Occipital lobe (tissue), 1 donor: ENCODE measurements at regions not wholly inside any gene's neighbourhood (a gene's known extent, or its start where the extent isn't known, plus 50 kb on each side); places are given as distances from the start of the nearest gene placed in this dataset.
A peak's percentile ranks its signal among the peaks of the same experiment; 100 is the strongest.
"Not testable (repeated sequence)": the region's sequence is repeated elsewhere in the genome, so short reads cannot be mapped to it uniquely, and the experiment has no call there.

Experiments
- DNase-seq: peaks from one replicate; lab custom pipeline; 2025; lab: John Stamatoyannopoulos, UW

DNA sequence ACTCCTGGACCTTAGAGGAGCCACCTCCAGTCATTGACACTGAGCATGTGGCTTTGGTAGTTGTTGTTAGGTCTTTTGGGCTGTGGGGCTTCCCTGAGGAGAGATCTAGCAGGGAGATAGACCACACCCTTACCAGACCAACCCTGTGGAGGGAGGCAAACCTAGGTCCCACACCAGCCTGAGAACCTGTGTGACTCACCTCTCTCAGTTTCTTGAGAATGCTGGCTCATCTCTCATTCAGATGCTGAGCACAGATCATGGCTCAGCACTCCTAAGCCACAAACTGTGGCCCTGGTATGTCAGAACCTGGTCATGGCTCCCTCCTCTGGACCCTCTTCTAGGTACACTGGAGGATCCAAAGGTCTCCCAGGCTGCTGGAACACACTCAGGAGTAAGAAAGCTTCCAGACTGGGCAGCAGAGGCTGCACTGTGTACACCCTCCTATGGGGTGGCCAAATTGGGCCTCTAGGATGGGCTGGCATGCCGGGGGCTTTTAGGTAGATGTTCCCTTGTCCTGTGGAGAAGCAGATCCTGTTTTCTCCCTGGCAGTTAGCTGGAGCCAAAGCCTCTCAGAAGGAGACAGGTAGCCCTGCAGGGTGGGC is 1294.5 kb downstream of the KHDRBS2 start:
- no peak for DNase-seq

DNA sequence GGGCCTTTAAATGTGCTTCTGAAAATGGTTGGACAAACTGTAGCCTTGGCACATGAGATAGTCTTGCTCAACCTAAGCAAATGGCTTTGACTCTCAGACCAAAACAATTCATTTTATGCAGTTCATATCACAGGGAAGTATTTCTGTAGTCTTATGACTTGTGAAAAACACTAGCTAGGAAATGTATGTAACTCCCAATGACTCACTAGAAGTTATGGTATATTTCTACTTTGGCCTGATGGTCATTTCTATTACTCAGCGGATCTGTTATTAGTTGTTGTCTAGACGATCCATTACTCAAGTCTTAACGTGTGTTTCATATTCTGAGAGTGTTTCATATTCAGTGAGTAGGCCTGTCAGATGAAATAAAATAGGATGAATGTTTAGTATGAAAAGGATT is 1333.5 kb downstream of the KHDRBS2 start:
- no peak for DNase-seq

DNA sequence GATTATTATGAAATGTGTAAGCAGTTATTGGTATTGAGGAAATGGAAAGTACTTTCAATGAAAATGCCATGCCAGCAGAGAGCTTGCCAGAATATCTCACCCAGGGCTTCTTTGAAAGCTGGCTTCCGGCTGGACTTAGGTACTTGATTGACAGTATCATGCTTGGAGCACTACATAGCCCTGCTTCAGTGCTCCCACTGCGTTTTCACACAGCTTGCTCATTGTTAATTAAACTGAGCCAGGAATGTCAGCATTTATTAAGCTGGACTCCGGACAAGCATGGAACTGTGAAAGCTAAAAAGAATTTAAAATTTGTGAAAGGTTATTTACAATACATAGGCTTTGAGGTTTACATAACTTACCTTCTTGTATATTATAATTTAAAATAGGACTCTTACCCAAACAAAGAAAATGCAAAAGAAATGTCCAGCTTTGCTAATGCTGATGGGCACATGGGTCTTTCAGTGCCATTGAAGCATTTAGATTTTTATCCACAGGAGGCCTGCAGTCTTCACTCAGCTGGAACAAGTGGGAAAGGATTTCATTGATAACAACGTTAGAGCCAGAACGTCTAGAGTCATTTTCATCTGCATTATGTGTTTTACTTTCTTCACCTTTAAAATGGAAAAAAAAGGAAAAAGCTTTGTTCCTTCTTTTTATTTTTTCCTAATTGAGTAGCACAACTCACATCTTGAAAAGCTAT is 1335.7 kb downstream of the KHDRBS2 start:
- not testable (repeated sequence) for DNase-seq

DNA sequence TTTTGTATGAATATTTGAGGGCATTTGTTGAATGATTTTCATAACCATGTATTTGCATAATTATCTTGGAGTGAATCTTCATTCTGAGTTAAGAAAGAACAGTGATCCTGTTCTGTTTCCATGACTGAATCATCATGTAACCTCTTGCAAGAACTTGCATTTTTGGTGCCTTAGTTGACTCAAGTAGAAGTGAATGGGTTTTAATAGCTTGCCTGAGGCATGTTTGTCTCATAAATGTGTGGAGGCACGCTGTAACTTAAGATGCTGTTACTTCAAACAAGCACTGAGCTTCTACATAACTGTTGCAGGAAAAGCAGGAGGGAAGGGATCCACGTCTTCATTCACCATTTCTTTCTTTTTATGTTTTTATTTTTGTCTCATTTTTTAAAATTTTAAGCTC is 1338.6 kb downstream of the KHDRBS2 start:
- DNase-seq, result not testable (repeated sequence)

DNA sequence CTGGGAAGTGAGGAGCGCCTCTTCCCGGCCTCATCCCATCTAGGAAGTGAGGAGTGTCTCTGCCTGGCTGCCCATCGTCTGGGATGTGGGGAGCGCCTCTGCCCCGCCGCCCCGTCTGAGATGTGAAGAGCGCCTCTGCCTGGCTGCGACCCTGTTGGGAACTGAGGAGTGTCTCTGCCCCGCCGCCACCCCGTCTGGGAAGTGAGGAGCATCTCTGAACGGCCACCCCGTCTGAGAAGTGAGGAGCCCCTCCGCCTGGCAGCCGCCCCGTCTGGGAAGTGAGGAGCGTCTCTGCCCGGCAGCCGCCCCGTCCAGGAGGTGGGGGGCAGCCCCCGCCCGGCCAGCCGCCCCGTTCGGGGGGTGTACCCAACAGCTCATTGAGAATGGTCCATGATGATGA is 1341.2 kb downstream of the KHDRBS2 start:
- not testable (repeated sequence) for DNase-seq

DNA sequence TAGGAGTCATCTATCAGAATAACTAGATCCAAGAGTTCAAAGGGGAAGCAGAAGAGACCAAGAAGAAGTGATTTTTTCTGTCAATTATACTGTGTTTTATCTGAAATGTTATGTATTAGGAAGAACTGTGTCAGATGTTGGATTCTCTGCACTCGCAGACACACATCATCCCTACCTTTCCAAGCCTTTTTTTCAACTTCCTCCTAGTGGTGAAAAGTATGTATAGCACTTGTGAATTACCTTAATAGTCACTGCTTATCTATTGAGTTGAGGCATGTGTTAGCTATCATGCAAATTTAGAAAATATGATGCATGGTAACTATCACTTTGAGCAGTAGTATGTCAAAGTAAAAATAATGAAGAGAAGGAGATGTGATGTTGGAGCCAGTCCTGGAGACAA is 1350.1 kb downstream of the KHDRBS2 start:
- DNase-seq, result not testable (repeated sequence)

DNA sequence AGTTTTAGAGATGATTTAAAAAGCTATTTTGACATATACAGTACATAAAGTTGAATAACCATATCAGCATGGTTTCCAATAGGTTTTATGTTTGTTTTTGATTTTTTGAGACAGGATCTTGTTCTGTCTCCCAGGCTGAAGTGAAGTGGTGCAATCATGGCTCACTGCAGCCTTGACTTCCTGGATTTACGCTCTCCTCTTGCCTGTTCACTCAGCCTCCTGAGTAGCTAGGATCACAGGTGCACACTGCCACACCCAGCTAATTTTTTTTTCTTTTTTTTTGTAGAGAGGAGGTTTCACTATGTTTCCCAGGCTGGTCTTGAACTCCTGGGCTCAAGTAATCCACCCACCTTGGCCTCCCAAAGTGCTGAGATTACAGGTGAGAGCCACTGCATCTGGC is 1366.4 kb downstream of the KHDRBS2 start:
- DNase-seq, result not testable (repeated sequence)

DNA sequence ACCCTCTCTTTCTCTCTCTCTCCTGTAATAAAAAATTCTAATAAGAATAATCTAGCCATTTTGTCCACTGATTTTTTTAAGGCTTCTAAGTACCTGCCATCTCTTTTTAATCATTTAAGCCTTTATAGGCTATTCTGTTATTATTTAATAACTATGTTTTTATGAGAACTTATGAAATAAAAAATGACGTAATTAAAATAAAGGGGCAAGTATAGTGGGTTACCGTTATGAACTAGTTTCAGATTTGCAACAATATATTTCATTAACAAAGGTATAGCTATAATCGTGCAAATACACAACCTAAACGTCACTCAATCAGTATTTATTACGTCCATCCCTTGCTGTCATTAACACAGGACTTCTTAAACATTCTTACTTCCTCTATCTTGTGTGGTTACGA is 1382.2 kb downstream of the KHDRBS2 start:
- DNase-seq, result not testable (repeated sequence)

DNA sequence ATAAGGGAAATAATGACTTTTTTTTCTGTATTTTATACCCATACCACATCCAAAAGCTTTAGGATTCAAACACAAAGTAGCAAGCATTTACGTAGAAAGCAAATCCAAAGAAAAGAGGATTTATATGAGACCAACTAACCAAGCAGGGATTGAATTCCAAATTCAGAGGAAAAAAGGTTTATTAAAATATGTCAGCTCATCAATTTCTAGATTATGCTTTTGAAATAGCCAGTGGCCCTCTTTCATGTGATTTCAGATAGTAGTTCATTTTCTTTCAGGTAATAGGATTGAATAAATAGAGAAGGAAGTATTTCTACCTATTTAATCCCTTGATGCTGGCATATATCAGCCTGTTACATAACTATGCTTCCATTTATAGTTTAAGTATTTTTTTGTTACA is 1392.7 kb downstream of the KHDRBS2 start:
- DNase-seq, result not testable (repeated sequence)

DNA sequence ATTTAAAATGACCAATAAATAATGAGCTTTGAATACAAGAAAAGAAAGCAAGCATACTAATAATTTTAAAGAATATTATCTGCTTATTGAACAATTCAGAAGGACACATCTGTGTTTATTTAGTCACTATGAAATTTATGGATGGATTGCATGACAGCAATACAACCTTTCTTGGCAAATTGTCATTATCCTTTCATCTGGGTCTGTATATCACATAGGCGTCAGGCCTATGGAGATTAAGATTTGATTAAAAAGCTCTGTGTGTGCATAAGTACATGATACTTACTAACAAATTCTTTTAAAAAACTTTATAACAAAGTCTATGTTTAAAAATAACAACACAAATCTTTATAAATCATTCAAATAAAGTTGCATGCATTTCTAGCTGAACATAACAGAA is 1394.4 kb downstream of the KHDRBS2 start:
- no peak for DNase-seq

DNA sequence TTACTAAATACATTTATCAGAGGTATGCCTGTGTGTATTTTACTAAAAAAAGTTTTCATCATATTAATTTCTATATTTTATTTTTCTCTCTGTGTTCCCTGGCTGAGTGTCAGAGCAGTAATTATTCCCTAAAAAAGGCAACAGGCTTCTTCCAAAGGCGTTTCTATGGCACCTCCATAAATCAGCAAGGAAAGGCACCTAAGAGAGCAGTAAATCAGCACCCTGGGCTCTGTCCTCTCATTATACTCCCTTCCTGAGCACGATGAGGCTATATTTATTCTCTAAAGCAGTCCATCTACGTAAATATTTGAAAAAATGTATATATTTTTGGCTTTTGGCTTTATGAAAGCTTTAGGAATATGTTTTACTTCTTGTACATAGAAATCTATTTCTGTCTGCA is 1408.6 kb downstream of the KHDRBS2 start:
- not testable (repeated sequence) for DNase-seq

DNA sequence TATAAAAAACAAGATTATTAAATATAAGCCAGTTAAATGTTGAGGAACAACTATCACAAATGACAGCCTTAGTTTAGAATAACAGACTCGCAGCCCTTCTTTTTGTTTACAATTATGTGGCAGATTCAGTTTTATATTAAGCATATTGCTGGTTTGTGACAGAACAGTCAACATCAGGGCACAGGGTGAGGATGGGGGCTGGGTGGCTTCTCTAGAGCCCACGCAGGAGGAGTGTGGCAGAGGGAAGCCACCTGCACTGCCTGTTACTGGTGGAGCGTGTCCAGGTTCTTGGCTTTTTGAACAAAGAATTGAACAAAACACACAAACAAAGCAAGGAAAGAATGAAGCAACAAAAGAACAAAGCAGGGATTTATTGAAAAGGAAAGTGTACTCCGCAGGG is 1415.2 kb downstream of the KHDRBS2 start:
- DNase-seq, result not testable (repeated sequence)

DNA sequence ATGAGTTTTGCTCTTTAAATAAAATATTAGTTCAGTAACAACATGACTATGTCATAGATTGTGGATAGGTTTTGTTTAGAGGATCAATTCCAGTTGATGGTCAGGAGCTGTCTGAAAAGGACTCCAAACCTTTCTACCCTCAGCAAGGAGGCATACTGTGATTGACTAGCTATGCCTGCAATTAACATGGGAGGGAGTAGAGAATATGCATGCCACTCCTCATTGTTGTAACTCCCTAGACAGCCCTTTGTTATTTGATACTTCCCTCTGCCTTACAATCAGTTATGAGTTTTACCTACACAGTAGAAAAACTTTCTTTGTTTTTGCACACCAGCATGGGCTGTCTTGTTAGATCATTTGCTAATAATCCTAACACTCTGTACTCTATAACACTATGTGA is 1418.5 kb downstream of the KHDRBS2 start:
- DNase-seq, result no peak

DNA sequence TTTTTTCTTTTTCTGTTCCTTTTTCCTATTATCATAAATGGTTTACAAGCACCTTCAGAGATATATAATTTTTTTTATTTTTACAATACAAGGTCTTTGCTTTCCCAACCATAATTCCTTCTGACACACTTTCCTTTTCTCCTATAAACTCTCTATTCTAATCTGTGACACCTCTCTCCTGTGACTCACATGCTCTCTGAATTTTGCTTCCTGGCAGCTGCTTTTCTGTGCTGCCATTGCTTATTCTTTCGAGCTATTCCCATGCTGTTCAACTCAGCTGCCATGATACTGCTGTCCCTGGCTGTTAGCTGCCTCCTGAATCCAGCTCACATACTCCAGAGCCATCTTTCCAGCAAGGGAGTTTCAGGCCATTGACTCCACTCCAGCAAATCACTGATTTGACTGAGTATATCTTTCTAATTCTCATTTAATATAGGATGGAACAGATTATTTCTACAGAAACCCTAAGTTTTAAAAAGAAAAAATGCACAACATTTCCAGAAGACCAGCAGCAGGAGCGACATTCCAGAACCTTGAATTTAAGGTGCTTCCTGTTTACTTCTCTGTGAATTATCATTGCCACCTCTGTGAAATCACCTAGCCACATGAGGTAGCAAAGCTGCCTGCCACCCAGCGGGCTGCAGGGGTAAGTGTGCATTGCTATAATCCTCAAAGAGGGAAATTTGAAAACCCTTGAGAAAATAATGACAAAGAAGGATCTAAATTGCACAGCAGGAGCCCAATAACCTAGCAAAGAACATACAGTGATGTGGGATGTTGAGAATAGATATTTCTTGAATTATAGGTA is 1442.6 kb downstream of the KHDRBS2 start:
- not testable (repeated sequence) for DNase-seq

DNA sequence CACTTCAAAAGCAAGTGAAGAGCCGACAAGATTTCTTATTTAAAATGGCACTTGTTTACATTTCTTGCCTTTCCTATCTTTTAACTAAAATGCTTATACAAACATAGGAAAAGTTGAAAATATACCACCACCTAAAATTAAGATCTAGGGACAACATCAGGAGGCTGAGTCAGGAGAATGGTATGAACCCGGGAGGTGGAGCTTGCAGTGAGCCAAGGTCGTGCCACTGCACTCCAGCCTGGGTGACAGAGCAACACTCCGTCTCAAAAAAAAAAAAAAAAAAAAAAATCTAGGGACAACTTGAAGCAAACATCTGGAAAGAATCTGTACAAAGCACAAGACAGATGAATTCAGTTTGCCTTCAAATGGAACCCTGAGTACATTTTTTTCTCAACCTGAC is 1455.3 kb downstream of the KHDRBS2 start:
- DNase-seq, result not testable (repeated sequence)

DNA sequence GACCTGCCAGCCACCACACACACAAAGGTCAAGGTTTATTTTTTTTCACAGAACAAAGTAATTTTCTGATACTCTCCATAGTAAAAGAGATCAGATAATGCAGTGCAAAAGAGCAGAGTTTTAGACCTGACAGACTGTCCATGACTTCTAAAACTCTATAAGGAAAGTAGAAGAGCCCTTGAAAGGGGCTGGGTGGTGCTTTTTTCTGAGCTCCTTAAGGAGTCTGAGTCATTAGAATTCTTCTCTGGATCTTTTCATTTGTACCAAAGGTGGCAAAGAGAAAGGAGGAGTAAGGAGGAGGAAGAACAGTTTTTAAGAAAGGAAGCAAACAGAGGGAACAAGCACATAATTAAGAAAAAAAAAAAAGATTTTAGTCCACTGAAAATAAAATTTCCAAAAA is 1463.4 kb downstream of the KHDRBS2 start:
- DNase-seq, result not testable (repeated sequence)

DNA sequence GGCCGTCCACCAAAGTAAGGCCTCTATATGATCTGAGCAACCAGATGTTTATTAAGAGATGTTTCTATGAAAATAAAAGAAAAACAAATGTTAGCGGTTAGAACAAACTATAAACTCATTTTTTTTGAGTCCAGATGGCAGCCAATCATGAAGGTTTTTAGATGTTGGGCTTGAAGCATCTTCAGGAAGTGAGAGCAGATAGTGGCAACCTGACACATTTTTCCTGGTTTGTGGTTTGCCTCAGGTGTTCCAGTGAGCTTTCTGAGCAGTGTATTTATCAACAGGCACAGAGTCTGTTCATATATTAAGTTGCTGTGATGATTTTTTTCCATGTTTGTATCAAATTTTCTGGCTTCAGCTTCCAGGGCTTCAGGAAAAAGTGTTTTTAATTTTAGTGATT is 1468.0 kb downstream of the KHDRBS2 start:
- DNase-seq, result not testable (repeated sequence)

DNA sequence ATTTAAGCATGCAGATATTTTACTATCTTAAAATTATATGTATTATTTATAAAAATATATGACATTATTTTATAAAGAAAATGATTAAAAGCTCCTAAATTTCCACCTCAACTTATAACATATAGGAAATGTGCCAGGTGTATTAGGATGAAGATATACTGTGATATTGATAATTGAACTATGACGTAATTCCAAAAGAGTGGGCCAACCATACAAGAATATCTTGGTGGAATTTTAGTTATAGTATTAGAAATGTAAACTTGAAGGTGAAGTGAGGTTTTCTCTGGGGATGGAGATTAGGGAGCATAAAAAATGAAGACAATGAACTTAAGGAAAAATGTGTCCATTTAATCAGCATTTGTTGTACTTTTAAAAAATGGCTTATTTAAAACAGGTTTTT is 1471.2 kb downstream of the KHDRBS2 start:
- DNase-seq, result not testable (repeated sequence)

DNA sequence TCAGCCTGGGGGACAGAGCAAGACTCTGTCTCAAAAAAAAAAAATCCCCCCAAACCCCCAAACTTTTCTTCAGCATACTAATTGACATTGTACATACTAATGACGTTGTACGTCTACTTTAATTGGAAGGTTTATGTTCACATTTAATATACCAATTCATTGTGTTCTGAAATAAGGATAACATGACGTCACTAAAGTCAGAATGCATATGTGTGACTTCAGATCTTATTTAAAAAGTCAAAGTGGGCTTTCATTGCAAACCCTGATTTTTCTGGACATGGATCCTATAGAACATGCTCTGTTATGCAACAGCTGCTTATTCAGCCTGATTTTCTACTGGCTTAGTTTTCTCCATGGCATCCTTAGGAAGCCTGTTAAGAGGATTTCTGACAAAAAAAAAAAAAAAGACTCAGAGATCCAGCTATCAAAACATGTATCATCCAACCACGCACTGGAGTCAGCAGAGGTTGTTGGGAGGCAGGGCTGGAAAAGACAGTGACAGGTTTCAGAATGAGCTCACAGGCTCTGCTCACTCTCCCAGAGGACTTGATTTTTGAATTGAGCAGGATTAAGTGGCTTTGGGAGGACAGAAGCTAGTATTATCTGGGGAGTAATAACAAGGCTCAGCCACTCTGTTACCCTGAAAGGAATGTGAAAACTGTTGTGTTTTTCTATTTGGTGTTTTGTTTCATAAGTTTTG is 1472.0 kb downstream of the KHDRBS2 start:
- not testable (repeated sequence) for DNase-seq

DNA sequence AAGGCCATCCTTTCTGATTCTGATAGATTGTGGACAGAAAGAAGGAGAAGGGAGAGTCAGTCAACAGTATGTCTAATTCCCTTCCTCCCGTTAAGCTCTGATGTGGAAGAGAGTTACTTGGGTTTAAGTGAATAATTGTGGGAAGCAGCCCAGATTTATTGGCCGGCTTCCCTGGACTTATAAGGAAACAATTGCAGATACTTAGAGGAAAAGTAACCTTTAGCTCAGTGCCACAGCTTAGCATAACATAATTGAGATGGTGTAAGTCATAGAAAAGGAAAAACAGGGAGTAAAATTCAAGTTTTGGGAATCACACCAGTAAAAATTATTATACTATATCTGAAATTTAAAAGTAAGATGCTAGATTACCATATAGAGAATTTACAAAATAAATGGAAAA is 1475.8 kb downstream of the KHDRBS2 start:
- DNase-seq, result not testable (repeated sequence)

DNA sequence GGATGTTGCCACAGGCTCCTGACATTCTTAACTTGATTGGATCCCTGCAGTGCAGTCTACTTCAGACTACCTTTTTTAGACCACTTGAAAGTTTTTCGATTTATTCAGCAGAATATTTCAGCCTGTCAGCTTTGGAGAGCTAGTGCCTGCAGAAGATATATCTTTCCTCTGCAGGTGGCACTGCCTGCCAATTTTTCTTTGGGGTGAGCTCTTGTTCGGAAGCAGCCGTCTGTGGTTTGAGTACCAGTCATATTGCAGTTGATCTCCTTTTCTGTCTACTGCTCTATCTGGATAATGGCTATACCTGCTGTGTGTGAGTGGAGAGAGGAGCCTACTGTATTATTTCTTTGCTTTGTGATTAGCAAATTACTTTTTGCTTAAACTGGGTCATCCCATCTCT is 1486.9 kb downstream of the KHDRBS2 start:
- DNase-seq, result peak; percentile 3

DNA sequence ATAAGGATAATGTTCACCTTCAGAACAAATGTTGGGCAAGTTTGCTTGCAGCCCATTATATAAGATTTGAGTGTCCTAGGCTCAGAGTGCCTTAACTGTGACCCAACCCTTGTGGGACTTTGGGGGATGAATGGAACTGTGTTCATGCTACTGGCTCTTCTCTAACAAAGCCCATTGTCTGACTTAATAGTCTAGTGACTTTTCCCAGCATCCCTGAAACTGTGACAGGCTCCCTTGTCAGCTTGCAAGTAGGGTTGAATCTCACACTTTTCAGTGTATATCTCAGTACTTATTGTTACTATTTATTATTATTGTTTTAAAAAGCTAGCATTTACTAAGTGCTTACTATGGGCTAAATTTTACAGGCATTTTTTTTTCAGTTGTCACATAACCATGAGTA is 1488.2 kb downstream of the KHDRBS2 start:
- DNase-seq, result not testable (repeated sequence)
